ENCODE measurements at regions not wholly inside any gene's neighbourhood (a gene's known extent, or its start where the extent isn't known, plus 50 kb on each side); places are given as distances from the start of the nearest gene placed in this dataset.
"Not testable (repeated sequence)": the region's sequence is repeated elsewhere in the genome, so short reads cannot be mapped to it uniquely, and the experiment has no call there.

DNA sequence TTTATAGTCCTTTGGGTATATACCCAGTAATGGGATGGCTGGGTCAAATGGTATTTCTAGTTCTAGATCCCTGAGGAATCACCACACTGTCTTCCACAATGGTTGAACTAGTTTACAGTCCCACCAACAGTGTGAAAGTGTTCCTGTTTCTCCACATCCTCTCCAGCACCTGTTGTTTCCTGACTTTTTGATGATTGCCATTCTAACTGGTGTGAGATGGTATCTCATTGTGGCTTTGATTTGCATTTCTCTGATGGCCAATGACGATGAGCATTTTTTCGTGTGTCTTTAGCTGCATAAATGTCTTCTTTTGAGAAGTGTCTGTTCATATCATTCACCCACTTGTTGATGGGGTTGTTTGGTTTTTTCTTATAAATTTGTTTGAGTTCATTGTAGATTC is 612.5 kb upstream of the SGCD start:
- not testable (repeated sequence) for DNase-seq (ENCODE audit: low read depth)

DNA sequence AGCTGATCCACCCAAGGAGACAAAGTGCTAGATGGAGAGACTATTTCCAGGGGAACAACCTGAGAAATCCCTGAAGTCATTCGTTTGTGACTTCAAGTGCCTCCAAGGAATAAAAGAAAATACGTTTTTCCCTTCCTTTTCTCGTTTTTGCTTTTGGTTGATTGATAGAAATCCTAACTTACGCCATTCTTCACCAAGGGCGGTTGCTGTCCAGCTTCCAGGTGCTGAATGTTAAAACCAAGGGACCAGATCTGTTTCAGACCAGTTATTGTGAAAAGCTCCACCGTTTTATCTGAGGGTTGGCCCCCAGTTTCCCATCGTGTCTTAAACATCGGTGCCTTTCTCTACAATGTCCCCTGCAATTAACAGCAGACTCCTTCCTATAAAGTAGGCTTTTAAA is 600.7 kb upstream of the SGCD start:
- no peak for DNase-seq (ENCODE audit: low read depth)

DNA sequence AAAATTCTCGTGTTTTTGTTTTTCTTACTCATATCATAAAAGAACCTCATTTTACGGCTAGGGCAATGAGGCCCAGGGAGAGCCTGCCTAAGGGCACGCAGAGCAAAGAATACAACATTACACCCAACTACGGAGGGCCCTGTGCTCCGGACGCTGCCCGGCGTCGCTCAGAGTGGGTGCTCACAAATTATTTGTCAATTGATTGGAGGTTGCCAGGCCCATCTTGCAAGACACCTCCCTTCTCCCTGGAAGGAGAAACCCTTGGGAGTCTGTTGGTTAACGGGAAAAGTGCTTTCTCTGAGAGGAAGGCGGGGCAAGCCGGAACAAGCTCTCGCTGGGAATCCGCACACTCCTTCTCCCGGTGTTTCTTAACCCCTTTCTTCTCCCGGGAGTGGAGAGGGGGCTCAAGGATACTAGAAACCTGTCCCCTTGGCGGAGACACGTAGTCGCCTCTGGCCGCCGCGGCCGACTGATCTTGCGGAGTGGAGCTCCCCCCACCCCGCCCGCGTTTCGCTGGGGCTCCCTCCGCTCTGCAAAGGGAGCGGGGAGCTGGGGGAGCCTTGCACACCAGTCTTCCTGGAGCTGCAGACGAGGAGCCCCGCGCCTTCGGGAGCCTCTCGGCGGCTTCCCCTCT is 599.3 kb upstream of the SGCD start:
- DNase-seq (ENCODE audit: low read depth): no peak

DNA sequence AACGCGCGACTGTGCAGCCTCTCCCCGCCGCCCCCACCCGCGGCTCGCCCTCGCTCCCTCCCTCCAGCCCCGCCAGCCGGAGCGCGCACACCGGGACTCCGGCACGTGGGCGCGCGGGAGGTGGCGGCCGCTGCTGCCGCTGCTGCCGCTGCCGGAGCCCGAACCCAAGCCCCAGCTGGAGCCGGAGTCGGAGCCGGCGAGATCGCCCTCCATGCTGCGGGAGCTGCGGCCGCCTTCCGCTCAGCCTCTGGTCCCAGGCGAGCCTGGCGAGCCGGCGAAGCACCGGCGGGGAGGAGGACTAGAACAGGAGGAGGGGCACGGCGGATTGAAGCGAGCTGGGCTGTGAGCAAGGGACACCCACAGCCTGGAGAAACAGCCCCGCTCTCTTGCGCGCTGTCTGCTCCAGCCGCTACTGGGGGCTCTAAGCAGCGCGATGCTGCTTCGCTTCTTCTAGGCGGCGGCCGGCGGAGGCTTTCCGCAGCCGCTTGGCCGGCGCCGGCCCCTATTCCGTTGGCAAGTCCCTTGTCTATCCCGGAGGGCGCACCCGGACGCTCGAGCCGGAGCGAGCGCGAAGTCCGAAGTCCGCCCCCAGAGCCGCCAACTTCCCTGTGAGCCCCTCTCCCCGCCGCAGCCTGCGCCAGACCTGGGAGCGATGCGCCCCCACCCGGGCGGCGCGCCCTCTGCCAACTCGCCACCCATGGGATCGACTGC is 598.7 kb upstream of the SGCD start:
- DNase-seq (ENCODE audit: low read depth): no peak

DNA sequence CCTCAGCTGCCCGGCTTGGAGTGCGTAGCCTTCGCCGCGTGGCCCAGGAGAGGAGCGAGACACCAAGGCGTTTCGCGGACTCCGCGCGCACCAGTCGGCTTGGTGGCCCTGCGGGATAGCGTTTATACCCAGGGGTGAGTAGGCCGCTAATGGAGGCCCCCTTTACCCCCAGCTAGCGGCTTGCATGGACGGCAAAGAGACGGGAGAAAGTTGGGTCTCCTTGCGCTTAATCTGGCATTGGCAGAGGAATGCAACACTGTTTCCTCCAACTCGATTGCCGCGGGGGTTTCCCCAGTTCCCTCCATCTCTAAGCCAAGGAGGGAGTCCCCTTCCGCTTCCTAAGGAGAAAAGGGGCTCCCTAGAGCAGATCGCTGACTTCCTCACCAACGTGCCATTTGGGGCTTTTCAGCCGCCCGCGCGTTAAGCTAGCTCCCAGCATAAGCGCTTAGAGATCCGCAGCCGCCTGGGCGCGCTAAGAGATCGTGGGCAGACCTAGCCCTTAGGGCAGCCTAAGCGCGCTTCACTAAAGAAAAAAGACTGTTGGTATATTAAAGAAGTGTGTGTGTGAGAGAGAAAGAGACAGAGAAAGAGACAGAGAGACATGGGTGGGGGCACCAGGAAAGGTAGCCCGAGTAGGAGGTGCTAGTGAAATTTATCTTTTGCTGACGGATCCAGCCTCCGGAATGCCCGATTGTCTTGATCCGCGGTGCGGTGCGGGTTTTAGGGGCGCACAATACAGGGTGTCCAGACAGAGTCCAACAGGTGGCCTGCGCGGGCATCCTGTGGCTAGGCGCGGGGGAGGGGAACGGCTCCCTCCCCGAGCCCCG is 597.9 kb upstream of the SGCD start:
- no peak for DNase-seq (ENCODE audit: low read depth)

DNA sequence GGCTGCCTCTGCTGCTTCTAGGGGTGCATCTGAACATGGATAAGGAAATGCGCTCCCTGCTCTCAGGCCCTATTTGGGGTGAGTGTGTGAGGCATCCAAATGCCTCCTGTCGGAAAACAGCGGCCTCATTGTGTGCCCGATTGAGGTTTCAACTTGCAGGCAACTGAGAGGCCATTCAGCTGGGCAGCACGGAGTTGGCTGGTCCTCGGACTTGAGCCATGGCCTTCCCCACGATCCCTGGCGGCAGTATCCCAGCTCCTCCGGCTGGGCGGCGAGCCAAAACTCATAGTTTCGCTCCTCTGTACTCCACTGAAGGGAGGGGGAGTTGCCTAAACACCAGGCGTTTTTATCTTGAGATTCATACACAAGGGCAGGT is 597.3 kb upstream of the SGCD start:
- DNase-seq (ENCODE audit: low read depth): no peak

DNA sequence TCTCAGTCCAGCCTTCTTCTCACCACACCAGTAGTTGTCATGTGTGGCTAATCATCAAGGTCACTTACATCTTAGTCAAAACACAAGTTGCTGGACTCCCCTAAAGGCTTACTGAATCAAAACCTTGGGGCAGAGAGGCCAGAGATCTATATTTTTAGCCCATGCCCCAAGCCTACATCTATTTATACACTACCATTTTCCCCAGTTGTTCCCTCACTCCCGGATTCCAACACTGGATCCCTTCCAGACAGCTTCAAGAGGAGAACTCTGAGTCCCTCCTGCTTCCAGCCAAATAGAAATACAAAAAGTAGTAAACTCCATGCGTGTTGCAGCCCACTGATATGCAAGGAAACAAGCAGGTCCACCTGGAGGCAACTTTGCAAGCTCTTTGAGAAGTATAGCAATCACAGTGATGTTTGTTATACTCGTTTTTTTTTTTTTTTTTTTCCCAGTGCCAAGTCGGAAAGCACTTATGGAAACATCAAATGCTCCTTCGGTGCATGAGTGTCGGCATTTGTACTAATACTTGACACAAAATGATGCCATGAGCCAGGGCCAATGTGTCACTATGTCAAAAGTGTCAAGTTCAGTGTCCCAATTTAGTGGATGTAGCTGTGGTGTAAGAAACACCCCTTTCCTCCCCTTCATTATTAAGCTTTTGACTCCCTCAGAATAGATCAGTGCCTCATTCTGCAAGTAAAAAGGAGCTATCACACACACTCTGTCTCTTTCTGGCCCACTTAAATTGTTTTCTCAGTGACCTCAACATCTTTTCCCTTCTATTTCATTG is 594.2 kb upstream of the SGCD start:
- no peak for DNase-seq (ENCODE audit: low read depth)

DNA sequence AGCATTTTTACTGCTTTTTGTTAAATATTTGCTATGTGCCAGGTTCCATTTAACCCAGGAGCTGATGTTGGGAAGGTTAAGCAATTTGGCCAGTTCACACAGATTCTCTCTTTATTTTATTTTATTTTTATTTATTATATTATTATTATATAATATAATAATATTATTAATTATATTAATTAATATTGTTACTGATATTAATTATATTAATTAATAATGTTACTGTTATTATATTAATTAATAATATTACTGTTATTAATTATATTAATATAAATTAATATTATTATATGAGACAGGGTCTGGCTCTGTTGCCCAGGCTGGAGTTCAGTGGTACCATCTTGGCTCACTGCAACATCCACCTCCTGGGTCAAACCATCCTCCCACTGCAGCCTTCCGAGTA is 593.0 kb upstream of the SGCD start:
- DNase-seq (ENCODE audit: low read depth): no peak

DNA sequence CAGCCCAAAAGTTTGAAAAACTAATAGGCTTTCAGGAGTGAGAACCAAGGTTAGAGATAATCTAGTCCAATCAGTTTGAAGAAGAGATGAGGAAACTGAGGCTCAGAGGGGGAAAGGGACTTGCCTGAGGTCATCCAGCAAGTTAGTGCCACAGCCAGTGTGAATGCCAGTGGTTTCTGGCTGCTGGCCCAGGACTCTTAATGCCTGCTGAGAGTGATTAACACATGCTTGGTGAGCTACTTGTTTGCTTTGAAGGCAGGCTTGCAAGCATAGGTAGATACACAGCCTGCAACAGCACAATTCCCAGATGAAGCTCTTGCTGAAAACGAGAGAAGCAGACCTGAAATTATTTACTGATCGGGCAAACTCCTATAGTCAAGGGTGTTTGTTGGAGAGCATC is 591.6 kb upstream of the SGCD start:
- DNase-seq (ENCODE audit: low read depth): no peak

DNA sequence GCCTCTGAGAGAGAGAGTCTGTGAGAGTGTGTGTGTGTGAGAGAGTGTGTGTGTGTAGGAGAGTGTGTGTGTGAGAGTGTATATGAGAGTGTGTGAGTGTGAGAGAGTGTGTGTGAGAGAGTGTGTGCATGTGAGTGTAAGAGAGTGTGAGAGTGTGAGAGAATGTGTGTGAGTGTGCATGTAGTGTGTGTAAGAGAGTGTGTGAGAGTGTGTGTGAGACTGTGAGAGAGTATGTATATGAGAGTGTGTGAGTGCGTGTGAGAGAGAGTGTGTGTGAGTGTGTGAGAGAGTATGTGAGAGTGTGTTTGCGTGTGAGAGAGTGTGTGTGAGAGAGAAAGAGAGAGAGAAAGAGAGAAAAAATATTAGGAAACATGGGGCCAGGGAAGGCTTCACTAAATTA is 588.3 kb upstream of the SGCD start:
- DNase-seq (ENCODE audit: low read depth): no peak

DNA sequence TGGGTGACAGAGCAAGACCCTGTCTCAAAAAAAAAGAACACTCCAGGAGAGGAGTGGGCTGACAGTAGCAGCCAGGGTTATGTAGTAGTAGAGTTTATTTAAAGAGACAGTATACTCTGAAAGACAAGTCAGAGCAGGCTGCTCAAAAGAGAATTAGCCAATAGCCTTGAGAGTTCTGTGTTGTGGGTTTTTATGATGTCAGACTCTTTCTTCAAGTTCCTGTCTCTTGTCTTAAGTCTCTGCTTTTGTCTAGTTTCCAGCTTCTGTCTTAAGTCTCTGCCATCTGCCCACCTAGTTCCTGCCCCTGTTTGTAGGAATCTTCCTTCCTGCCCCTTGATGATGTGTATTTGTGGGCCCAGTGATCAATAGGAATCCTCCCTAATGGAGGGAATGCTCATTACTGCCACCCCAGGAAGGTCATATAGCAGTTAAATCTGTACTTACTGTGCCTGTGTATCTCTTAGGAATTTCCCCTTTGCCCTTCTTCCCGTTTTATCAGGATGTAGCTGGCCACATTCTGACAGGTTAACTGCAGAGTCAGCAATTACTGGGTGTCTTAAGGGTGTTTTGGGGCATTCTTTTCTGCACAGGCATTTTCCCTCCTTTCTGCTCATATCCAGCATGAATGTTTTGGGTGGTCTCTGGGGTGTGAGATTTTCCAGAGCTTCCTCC is 580.5 kb upstream of the SGCD start:
- no peak for DNase-seq (ENCODE audit: low read depth)

DNA sequence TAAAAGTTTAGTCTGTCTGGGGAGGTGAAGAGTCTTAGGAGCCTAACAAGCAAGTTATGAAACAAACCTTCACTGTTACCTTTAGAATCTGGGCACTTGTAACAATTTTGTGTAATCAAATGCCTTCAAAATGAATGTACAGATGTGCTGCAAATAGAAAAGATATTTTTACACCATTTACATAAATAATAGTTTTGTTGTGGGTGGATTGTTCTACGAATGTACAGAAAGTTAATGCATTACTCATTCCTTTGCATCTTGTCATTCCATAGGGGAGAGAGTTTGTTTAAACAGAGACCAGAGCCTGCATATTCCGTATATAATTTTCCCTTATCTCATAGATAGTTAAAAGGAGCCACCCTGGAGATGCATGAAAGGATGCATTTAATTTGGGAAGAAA is 576.9 kb upstream of the SGCD start:
- DNase-seq (ENCODE audit: low read depth): no peak

DNA sequence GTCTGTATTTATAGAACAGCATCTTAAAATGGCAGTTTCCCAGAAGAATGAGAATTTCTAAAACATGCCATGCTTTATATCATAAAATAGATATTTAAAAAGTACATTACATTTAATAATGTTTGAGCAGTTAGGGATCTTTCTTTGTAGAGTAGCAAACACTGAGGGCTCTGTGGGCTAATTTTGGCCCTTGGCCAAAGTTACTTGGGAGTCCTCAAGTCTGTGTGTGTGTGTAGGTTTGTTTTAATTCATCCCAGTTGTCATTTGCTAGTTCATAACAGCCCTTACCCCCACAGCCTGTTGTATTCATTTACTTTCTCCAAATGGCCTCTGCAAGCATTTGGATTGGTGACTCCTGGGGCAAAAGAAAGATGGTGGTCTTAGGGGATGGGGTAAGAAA is 576.4 kb upstream of the SGCD start:
- DNase-seq (ENCODE audit: low read depth): no peak

DNA sequence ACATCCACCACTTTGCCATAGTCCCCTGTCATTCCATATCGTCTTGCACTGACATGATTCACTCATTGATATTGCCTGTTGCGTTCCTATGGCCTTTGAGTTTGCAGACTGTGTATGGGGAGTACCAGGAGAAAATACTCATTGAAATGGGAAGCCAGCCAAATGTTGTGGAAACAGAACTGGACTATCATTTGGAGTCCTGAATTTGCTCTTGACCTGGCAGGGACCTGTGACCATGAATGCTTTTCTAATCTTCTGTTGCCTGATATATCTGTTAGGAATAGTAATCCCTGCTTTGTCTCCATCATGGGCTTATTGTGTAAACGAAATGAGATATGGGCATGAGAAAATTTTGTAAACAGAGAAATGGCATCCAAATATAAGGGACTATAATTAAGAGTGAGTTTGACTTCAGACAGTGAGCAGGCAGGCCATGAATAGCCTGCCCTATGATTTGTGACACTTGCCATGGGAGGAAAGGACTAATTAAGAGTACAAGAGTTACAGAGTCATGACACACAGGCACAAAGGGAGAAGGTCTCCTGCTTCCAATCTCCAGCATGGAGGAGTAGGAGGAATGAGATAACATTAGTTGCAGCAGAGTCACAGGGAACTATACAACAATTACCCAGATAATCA is 572.9 kb upstream of the SGCD start:
- DNase-seq (ENCODE audit: low read depth): no peak

DNA sequence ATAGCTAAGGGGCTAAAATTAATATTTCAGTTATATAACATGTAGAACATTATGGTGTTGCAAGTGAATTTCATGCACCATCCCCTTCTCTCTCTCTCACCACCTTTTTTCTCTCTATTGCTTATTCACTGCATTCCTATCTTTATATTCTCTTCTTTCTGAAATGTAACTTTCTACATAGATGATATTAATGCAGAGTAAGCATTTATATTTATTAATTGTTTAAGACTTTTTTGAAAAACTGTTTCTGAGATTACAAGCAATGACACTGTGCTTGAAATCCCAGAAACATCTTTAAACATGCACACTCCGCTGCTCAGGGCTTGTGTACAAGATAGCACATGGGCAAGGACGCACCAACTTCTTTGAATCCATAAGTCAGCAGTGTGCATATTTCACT is 567.7 kb upstream of the SGCD start:
- no peak for DNase-seq (ENCODE audit: low read depth)

DNA sequence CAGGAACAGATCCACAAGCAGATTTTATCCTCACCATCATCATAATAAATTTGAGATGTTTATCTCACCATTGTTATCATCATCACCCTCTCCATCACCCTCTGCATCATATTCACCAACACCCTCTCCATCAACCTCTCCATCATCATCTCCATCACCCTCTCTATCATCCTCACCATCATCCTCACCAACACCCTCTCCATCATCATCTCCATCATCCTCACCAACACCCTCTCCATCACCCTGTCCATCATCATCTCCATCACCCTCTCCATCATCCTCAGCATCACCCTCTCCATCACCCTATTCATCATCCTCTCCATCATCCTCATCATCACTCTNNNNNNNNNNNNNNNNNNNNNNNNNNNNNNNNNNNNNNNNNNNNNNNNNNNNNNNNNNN is 567.0 kb upstream of the SGCD start:
- DNase-seq (ENCODE audit: low read depth): no peak

DNA sequence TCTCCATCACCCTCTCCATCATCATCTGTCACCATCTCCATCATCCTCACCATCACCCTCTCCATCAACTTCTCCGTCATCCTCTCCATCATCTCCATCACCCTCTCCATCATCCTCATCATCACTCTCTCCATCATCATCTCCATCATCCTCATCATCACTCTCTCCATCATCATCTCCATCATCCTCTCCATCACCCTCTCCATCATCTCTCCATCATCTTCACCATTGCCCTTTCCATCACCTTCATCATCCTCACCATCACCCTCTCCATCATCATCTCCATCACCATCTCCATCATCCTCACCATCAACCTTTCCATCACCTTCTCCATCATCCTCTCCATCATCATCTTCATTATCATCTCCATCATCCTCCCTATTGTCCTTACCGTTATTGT is 565.5 kb upstream of the SGCD start:
- no peak for DNase-seq (ENCODE audit: low read depth)

DNA sequence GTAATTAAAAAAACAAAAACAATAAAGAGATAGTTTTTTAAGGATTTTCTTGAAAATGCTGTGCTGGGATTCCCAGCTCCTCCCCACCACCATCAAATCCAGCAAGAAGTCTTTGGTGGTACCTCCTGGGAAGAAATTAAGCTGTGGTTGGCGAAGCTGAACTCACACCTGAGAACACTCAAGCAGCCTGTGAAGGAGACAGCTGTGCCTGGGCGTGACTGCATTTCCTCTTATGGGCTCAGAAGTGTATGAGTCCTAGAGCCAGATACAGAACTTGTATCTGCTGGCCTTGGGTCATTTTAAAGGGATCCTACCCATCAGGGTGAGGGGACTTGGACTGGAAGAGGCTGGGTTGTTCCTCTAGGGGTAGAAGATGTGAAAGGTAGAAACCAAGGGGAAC is 561.2 kb upstream of the SGCD start:
- DNase-seq (ENCODE audit: low read depth): no peak

DNA sequence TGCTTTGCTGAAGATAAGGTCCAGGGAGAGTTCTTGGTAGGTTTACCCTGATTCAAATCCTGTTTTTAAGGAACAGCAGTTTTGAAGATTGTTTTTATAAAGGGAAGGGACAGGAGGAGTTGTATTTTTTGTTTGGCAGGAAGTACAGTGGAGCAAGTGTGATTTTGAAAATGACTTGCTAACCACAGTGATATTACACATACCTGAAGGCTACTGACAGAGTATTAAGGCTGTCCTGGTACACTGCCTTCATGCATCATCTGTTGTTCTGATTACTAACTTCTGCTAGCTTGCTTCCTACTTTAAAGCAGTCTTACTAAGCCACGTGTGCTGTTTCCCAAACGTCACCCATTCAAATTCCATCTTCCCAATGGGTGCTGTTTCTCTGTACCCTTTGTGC is 559.5 kb upstream of the SGCD start:
- DNase-seq (ENCODE audit: low read depth): no peak

DNA sequence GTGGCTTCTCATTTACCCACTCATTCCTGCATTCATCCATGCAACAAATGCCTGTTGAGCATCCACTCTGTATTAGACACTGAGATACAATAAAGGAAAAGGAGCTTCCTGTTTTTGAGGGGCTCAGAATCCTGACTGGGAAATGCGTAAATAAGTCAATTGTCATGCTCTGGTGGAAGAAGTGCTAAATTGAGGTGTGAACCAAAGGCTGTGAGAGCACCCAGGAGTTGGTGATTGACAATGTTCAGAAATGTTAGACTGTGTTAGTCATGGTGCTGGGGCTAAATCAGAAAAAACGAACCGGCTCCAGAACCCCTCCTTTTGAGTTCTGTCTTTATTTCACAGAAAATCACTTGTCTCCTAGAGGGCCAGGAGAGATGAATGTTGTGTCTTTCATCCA is 558.6 kb upstream of the SGCD start:
- no peak for DNase-seq (ENCODE audit: low read depth)

DNA sequence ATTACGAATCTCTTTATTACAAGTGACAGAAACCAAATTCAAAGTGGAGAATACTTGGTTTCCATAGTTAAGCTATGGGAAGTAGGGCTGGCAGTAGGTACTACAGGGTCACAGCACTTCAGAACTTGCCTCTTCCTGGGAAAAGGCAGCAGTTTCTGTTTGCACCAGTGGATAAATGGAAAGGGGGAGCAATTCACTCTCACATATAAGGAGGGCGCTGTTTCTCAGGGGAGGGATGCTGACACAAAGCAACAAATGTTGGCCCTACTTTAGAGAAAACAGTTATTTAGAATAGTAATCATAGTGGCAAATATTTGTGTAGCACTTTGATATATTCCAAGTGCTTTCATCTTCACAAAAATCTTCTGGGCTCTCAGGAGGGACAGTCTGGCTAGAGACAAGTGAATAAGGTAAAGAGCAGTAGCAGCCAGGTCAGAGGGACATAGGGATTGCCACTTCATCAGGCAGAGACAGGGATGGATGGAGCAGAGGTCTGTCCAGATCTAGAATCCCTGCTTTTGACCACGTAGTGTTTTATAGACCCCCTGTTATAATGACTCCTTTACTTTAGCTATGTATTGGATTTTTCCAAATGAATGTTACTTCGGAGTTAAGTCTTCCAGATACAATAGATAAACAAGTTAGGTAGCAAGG is 554.8 kb upstream of the SGCD start:
- no peak for DNase-seq (ENCODE audit: low read depth)

Measured in non-pigmented ciliary epithelial cell (primary cell).